MG63 (cell line): ENCODE measurements at regions not wholly inside any gene's neighbourhood (a gene's known extent, or its start where the extent isn't known, plus 50 kb on each side); places are given as distances from the start of the nearest gene placed in this dataset.
"Not testable (repeated sequence)": the region's sequence is repeated elsewhere in the genome, so short reads cannot be mapped to it uniquely, and the experiment has no call there.

Experiments used
- DNase-seq: peaks from one replicate; pipeline ENCODE4 v3.0.0-alpha.2; 2020
- H3K27me3 ChIP-seq: fragments of 250-450 bp; sonication (Bioruptor Pico); 2 replicates; pipeline ENCODE4 v1.5.1; 2020; ENCODE audit warnings: mild to moderate bottlenecking, moderate library complexity
- H3K36me3 ChIP-seq: fragments of 250-450 bp; sonication (Bioruptor Pico); 2 replicates; pipeline ENCODE4 v1.5.1; 2020; ENCODE audit warnings: mild to moderate bottlenecking, moderate library complexity
- H3K4me3 ChIP-seq: fragments of 250-450 bp; sonication (Bioruptor Pico); 2 replicates; pipeline ENCODE4 v1.5.1; 2020; ENCODE audit warnings: mild to moderate bottlenecking, moderate library complexity
- H3K9me3 ChIP-seq: fragments of 250-450 bp; sonication (Bioruptor Pico); 2 replicates; pipeline ENCODE4 v1.5.1; 2020; ENCODE audit warnings: mild to moderate bottlenecking, moderate library complexity

DNA sequence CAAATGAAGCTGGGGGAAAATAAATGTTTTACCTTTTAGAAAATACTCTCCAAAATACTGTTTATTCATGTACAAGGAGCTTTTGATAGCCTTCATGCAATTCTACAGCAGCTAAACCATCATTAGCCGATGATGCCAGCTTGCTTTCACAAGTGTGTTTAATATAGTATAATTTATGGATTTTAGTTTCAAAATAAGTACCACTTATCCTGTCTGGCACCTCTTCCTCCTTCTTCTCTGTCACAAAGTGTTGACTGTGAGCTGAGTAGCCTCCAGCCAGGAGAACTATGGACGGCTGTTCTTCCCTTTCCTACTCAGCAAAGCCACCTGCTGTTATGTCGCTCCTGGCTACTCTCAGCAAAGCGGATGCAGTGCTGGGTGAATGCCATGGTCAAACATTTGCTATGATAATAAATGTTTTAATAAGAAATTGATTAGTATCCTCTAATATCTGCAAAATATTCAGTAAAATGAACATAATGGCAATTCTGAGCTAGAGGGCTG, 238.2 kb downstream of the LIG4 start:
- Histone ChIP-seq H3K4me3 (no peak overlapping the region), H3K9me3 (no peaks in the 10 kb centered on the region; the same call in 1 of the 2 replicates), H3K36me3 (no peaks in the 10 kb centered on the region), H3K27me3 (no peaks in the 10 kb centered on the region)
- DNase-seq = no peak

DNA sequence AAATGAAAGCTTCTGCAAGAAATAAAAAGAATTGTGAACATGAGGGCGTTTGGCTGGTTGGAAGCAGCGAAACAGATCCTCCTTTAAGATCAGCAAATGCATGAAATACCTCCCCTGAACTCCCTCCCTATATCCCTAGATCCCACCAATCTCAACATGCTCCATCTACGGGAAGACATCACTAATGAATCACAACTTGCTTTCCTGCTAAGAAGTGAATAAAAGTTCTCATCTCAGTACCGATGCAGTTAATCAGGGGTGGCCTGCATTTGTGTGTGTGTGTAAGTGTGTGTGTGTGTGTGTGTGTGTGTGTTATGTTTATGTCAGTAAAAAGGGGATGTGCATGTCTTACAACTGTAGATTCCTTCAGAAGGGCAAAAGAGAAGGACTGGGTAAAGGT, 238.7 kb downstream of the LIG4 start:
- no peak for DNase-seq
- no peak overlapping the region for H3K4me3 ChIP-seq
- H3K27me3 ChIP-seq = no peaks in the 10 kb centered on the region
- H3K36me3 ChIP-seq = no peaks in the 10 kb centered on the region
- no peaks in the 10 kb centered on the region; the same call in 1 of the 2 replicates for H3K9me3 ChIP-seq

DNA sequence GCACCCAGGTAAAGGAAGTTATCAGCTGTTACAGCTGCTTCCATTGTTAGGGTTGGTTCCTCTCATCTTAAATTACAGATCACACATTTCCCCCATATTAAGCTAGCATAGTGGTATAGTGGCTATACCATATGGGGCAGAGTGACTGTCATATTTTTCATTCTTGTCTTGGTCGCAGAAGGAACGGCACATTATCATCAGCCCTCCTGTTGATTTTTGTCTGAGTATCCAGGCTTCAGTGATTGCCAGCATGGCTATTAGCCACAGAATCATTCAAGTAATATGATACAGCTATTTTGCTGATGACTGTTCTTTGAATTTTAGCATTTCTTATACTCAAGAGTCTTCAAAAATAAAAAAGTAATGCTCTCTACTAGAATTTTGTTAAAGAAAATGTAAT, 240.9 kb downstream of the LIG4 start:
- no peak overlapping the region for H3K4me3 ChIP-seq
- DNase-seq = no peak

DNA sequence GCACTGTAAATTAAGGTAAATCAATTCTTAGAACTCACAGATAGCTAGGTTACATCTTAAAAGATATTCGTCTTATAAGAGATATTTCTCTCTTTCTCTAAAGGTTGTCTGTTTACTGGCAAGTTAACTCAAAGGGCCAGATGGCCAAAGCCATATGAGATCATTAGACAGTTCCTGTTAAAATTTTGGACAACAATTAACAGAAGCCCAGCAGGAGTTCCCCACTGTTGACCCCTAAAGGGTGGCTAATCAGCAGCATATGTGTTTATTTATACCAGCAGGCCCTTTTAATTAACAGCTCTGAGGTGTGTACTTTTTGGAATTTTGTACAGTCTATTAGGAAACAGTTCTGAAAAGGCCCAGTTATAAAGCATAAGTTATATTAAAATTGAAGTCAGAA, 245.8 kb downstream of the LIG4 start:
- Histone ChIP-seq H3K27me3 (no peaks in the 10 kb centered on the region), H3K36me3 (no peaks in the 10 kb centered on the region), H3K4me3 (no peak overlapping the region), H3K9me3 (no peaks in the 10 kb centered on the region)
- no peak for DNase-seq

More for the DNA sequence above, 240.9 kb downstream of the LIG4 start:
- Histone ChIP-seq H3K36me3 (no peaks in the 10 kb centered on the region), H3K9me3 (no peaks in the 10 kb centered on the region; the same call in 1 of the 2 replicates), H3K27me3 (no peaks in the 10 kb centered on the region)

DNA sequence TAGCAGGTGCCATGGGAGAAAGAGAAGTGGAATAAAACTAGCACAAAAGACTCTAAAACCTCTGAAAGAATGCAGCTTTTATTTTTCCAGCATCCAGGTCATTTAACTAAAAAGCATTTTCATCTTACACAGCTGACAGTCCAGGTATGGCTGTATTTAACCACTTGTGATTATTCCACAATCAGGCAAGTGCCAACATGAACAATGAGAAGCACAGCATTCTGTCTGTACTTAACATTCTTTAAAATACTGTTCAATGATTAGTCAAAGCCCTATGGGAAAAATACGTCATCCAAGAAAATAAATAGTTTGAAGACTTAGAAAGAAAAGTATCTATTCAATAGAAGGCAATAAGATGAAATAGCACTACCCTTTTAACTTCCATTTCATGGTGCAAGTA, 246.9 kb downstream of the LIG4 start:
- Histone ChIP-seq H3K27me3 (no peaks in the 10 kb centered on the region), H3K9me3 (no peaks in the 10 kb centered on the region), H3K4me3 (no peak overlapping the region), H3K36me3 (no peaks in the 10 kb centered on the region)
- DNase-seq = no peak

DNA sequence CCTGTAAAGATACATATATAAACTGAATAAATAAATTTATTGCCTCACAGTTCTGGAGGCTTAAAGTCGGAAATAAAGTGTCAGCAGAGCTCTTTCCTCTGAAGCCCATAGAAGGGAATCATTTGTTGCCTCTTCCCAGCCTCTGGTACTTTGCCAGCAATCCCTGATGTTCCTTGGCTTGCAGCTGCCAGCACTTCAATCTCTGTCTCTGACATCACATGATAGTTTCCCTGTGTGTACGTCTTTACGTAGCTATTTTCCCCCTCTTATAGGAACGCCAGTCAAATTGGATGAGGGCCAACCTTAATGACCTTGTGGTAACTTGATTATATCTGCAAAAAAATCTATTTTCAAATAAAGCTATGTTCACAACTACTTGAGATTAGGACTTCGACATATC, 250.9 kb downstream of the LIG4 start:
- Histone ChIP-seq H3K9me3 (no peaks in the 10 kb centered on the region), H3K4me3 (no peak overlapping the region), H3K36me3 (no peaks in the 10 kb centered on the region), H3K27me3 (no peaks in the 10 kb centered on the region)
- DNase-seq = no peak

DNA sequence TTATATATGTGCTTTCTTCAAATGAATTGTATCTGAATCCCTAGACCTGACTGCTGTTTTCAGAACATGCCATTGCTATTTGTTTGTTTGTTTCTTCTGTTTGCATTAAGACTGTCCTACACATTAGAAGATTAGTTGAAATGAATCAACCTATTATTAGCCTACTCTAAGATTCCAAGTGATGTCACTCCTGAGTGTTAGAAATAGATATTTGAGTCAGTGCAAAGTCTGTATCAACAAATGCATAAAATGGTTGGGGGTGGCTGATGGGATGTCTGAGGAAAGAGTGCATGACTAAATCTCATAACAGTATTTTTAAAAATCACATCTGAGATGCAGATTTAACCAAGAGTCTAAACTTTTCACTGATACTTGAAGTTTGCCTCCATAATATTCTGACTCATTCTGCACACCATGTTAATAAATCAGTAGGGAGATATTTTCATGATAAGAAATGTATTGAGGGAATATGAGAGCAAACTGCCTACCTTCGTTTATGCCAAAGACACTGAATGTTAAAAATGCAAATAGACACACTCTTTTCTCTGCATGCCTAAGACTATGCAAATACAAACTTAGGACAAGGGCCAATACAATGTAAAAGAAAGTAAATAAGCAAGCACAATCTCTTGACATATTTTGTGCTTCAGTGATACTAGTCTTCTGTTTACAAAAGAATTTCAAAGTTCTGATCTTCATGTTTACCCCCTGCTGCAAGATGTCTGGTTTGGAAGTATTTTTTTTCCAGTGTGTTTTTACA, 253.3 kb downstream of the LIG4 start:
- H3K36me3 ChIP-seq = no peaks in the 10 kb centered on the region
- no peak overlapping the region for H3K4me3 ChIP-seq
- no peaks in the 10 kb centered on the region for H3K9me3 ChIP-seq
- DNase-seq = no peak
- H3K27me3 ChIP-seq = no peaks in the 10 kb centered on the region

DNA sequence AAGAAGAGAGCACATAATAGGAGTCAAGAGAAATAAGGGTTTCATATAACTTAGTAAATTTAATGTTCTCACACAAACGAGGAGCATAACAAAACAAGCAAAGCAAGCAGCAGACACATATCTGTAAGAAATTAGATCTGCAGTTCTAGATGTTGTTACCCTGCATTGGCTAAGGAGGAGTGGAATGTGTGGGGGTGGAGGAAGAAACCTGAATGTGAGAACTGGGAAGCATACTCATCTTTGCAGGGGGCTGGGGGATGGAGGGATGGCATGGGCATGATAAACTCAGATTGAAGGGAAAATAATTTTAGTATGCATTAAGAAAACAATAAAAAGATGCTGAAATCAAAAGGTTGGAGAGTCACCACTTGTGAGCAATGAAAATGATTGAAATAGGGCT, 255.0 kb downstream of the LIG4 start:
- H3K36me3 ChIP-seq = no peaks in the 10 kb centered on the region
- no peak overlapping the region for H3K4me3 ChIP-seq
- no peak for DNase-seq
- no peaks in the 10 kb centered on the region for H3K9me3 ChIP-seq
- no peaks in the 10 kb centered on the region for H3K27me3 ChIP-seq

DNA sequence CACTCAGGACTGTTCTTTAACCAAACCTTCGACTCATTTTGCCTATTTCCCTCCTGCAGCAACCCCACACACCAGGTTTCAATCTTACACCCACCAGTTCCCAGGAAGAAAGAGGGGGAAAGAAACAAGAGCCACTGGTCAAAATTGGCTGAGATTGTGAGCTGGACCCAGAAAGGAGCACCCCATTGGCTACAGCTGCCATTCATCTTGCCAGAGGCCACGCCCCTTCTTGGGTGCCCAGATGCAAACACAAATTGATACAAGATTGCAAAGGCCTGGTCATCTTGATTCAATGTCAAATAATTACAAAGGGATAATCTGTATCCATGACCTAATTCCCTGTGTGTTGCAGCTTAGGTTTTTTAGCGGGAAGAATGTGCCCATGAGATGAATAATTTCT, 258.4 kb downstream of the LIG4 start:
- DNase-seq = no peak
- H3K4me3 ChIP-seq = no peak overlapping the region
- H3K9me3 ChIP-seq = no peaks in the 10 kb centered on the region
- no peaks in the 10 kb centered on the region for H3K27me3 ChIP-seq
- H3K36me3 ChIP-seq = no peaks in the 10 kb centered on the region

DNA sequence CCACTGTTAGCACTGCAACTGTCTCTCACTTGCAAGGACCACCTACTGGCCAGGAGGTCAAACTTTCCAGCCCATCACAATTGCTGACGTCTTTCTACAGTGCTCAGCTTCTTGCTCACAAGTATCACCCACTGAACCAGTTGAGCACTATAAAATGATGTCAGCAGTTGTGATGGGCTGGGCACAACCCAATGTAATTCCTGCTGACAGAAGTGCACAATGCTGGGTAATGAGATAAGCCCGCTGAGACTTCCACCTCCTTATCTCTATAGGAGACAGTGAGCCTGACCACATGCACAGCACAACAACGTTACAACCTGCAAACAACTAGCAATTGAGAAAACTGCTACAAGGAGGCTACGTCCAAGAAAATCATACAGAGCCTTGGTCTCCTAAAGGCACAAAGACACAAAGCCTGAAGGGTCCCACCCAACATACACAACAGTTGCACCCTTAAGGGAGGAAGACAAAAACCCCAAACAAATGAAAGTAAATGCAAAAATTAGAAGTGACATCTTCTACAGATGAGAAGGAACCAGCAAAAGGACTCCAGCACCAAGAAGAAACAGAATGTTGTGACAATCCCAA, 273.2 kb downstream of the LIG4 start:
- Histone ChIP-seq H3K9me3 (no peaks in the 10 kb centered on the region; the same call in 1 of the 2 replicates), H3K27me3 (no peaks in the 10 kb centered on the region), H3K4me3 (no peak overlapping the region), H3K36me3 (no peaks in the 10 kb centered on the region)
- DNase-seq = no peak

DNA sequence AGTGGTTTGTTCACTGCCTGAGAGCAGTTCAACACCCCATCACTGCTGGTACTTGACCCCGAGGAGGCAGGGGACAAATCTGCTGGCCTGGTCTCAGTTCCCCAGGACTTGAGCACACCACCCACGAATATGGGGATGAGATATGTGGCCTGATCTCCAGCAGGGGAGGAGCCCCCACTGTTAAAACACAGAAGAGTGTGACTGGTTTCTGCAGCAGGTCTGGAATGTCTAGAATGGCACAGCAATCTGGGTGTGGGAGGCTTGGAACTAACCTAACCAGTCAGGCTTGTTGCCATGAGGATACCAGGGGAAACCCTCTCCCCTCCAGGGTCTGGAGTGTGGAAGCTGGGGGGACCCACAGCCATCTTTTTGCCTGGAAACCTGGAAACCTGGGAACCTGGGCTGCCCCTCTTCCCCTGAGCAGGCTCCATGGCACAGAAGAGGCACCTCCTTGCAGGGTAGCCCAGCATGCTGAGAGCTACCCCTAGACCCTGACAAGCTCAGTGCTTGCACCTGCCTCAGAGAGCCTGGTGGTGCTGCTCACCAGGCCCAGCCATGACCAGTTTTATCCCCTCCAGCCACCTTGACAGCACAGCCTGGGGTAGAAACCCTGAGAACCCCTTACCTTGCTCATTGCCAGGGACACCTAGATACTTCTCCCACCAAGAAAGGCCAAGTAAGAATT, 273.8 kb downstream of the LIG4 start:
- H3K9me3 ChIP-seq = no peaks in the 10 kb centered on the region; the same call in 1 of the 2 replicates
- H3K4me3 ChIP-seq = no peak overlapping the region
- no peak for DNase-seq
- no peaks in the 10 kb centered on the region for H3K36me3 ChIP-seq
- H3K27me3 ChIP-seq = no peaks in the 10 kb centered on the region

DNA sequence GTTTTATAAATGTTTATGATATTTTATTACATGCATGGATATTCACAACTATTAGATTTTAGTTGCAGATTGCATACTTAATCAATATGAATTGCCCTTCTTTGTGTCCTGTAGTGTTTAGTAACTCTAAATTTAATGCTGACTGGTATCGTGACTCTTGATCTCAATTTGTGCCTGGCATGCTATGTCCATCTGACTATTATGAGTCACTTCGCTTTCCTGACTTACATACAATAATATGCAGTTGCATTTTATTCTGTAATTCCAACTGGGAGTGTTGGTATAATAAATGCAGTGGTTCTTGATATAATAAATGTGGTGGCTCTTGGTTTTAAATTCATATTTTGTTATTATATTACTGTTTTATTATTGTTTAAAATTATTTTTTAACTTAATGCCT, 277.5 kb downstream of the LIG4 start:
- Histone ChIP-seq H3K27me3 (no peaks in the 10 kb centered on the region), H3K36me3 (no peaks in the 10 kb centered on the region), H3K4me3 (no peak overlapping the region), H3K9me3 (no peaks in the 10 kb centered on the region)
- DNase-seq = peak; percentile 20

DNA sequence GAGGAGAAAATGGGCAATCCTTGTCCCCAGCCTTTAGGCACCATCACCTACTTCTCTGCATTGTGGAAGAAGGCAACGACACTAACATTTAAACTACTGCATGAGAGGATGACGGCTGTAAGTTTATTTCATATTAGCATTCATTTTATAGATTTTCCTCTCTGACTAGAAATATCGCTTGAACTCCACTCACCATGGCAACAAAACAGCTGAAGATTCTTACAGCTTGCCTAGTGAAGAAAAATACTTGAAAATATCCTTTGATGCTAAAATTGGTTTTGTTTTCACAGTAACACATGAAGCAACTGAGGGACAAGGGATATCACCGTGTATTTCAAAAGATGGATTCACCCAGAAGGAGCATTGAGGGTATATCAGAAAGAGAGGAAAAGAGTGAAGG, 284.3 kb downstream of the LIG4 start:
- Histone ChIP-seq H3K36me3 (no peaks in the 10 kb centered on the region), H3K27me3 (no peaks in the 10 kb centered on the region), H3K4me3 (no peak overlapping the region), H3K9me3 (no peaks in the 10 kb centered on the region; the same call in 1 of the 2 replicates)
- DNase-seq = no peak

DNA sequence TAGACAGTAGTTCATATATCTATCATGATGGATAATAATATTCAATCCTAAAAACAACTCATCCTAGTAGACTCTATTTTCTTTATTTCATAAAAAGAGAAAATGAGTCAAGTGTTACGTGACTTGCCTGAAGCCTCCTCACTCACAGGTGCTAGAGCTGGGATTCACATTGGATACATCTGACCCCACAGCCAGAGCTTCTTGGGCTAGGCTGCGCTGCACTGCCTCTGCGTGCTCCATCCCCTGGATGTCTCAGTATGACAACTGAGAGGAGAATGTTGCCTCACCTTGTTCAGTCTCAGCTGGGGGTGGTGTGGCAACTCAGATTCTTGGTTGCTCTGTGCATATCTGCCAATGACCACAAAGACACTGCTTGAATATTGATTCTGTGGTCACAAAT, 286.6 kb downstream of the LIG4 start:
- Histone ChIP-seq H3K9me3 (no peaks in the 10 kb centered on the region; the same call in 1 of the 2 replicates), H3K27me3 (no peaks in the 10 kb centered on the region), H3K4me3 (no peak overlapping the region), H3K36me3 (no peaks in the 10 kb centered on the region)
- DNase-seq = no peak

DNA sequence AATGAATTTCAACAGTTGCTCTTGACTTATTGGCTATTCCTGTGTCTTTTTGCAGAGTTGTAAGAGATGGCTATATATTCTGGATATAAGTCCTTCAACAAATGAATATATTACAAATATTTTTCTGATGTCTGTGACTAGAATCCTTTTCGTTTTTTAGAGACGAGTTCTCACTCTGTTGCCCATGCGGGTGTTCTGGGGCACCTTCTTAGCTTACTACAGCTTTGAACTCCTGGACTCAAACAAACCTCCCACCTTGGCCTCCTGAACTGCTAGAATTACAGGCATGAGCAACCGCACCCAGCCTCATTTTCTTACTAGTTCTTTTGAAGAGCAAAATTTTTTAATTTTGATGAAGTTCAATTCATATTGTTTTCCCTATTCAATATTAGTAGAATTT, 287.8 kb downstream of the LIG4 start:
- Histone ChIP-seq H3K4me3 (no peak overlapping the region), H3K36me3 (no peaks in the 10 kb centered on the region), H3K9me3 (no peaks in the 10 kb centered on the region; the same call in 1 of the 2 replicates), H3K27me3 (no peaks in the 10 kb centered on the region)
- DNase-seq = no peak

DNA sequence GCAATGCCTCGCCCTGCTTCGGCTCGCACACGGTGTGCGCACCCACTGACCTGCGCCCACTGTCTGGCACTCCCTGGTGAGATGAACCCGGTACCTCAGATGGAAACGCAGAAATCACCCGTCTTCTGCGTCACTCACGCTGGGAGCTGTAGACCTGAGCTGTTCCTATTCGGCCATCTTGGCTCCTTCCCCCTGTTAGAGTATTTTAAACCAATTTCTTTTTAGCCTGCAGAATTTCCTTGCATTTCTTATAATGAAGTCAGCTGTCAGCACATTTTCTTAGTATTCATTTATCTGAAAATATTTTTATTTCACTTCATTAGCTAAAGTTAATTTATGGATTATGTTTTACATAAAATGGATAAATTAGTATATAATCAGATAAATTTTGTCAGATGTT, 288.8 kb downstream of the LIG4 start:
- not testable (repeated sequence) for DNase-seq, H3K9me3 ChIP-seq, H3K36me3 ChIP-seq, H3K4me3 ChIP-seq, H3K27me3 ChIP-seq

DNA sequence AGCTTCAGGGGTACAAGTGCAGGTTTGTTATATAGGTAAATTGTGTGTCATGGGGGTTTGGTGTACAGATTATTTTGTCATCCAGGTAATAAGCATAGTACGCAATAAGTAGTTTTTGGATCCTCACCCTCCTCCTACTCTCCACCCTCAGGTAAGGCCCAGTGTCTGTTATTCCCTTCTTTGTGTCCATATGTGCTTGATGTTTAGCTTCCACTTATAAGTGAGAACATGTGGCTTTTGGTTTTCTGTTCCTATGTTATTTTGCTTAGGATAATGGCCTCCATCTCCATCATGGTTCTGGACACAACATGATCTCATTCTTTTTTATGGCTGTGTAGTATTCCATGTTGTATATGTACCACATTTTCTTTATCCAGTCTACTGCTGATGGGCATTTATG, 298.4 kb downstream of the LIG4 start:
- not testable (repeated sequence) for H3K27me3 ChIP-seq, H3K9me3 ChIP-seq, H3K4me3 ChIP-seq, H3K36me3 ChIP-seq, DNase-seq
